ENCODE measurements at regions not wholly inside any gene's neighbourhood (a gene's known extent, or its start where the extent isn't known, plus 50 kb on each side); places are given as distances from the start of the nearest gene placed in this dataset.

DNA sequence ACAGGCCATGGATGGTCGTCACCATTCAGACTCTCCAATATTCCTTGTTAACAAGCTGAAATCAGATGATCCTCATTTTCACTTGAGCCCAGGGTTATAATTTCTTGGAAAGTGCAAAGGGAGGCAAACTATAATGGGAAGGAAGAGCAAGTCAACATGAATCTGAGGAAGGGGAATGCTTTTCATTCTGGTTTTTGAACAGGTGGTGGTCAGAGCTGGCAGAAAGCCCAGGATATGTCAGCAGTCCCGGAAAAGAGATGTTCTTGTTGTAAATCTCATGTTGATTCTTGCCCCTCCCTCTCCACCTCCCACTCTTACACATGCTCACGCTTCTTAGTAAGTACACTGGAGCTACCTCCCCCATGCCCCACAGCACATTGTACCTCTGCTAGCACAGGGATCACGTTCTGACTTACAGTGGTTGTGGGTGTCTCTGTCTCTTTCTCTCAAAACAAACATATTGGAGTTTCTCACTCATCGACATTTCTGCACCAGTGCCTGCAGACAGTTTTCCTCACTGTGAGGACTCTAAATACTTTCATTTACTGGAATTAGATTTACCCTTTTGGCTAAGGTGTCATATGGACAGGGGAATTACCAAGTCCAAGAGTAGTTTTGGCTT lies 77.6 kb downstream of the XCL2 start:
- TF ChIP-seq, protein P1, sequence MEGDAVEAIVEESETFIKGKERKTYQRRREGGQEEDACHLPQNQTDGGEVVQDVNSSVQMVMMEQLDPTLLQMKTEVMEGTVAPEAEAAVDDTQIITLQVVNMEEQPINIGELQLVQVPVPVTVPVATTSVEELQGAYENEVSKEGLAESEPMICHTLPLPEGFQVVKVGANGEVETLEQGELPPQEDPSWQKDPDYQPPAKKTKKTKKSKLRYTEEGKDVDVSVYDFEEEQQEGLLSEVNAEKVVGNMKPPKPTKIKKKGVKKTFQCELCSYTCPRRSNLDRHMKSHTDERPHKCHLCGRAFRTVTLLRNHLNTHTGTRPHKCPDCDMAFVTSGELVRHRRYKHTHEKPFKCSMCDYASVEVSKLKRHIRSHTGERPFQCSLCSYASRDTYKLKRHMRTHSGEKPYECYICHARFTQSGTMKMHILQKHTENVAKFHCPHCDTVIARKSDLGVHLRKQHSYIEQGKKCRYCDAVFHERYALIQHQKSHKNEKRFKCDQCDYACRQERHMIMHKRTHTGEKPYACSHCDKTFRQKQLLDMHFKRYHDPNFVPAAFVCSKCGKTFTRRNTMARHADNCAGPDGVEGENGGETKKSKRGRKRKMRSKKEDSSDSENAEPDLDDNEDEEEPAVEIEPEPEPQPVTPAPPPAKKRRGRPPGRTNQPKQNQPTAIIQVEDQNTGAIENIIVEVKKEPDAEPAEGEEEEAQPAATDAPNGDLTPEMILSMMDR (conservative IDR thresholded peaks at IDR 0.05; ENCODE audit: low read length): no peak
- TF ChIP-seq EZH2phosphoT487 (IDR thresholded peaks at IDR 0.05; ENCODE audit: borderline replicate concordance, low read depth, low read length): no peak

All from OCI-LY7 (cell line).